SK-N-SH (cell line): ENCODE measurements at regions not wholly inside any gene's neighbourhood (a gene's known extent, or its start where the extent isn't known, plus 50 kb on each side); places are given as distances from the start of the nearest gene placed in this dataset.

Source experiments
- NFIC ChIP-seq: IDR thresholded peaks from 2 replicates; pipeline ENCODE4 v1.4.0; 2012; ENCODE audit warnings: borderline replicate concordance
- POLR2AphosphoS5 ChIP-seq: IDR thresholded peaks from 2 replicates; pipeline ENCODE4 v1.6.1; 2012; ENCODE audit warnings: low read depth, low read length
- RAD21 ChIP-seq: IDR thresholded peaks from 2 replicates; pipeline ENCODE4 v1.6.1; 2012; ENCODE audit warnings: mild to moderate bottlenecking, low read length
- SIN3A ChIP-seq: IDR thresholded peaks from 2 replicates; pipeline ENCODE4 v1.6.1; 2012; ENCODE audit warnings: low read depth, mild to moderate bottlenecking, low read length, moderate library complexity, borderline replicate concordance
- TF ChIP-seq, protein P1 (sequence below): fragments of 200-600 bp; sonication (generic); IDR thresholded peaks from 2 replicates; pipeline ENCODE4 v1.6.1; 2017; ENCODE audit warnings: antibody characterized with exemption, mild to moderate bottlenecking, moderate library complexity
- TF ChIP-seq, protein P2 (sequence below): IDR thresholded peaks from 2 replicates; pipeline ENCODE4 v1.4.0; 2012; ENCODE audit warnings: low read depth, borderline replicate concordance

DNA sequence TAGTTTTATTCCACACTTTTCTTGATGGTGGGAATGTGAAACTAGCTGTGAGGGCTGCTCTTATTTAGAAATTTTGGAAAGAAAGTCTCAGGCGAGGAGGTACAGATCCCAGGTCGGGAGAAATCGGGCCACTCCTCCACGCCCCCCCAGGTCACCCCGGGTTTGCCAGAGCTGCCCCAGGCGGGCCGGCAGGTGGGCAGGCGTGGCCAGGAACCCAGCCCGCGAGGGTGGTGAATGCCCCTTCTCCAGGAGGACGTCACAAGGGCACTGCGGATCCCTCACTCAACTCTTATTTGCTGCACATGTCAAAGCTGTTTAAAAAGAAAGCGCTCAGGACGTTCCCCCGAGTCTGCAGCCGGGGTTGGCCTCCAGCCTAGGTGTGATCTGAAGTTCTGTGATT lies 60.5 kb upstream of the SLCO4A1 start:
- TF ChIP-seq, protein P1, sequence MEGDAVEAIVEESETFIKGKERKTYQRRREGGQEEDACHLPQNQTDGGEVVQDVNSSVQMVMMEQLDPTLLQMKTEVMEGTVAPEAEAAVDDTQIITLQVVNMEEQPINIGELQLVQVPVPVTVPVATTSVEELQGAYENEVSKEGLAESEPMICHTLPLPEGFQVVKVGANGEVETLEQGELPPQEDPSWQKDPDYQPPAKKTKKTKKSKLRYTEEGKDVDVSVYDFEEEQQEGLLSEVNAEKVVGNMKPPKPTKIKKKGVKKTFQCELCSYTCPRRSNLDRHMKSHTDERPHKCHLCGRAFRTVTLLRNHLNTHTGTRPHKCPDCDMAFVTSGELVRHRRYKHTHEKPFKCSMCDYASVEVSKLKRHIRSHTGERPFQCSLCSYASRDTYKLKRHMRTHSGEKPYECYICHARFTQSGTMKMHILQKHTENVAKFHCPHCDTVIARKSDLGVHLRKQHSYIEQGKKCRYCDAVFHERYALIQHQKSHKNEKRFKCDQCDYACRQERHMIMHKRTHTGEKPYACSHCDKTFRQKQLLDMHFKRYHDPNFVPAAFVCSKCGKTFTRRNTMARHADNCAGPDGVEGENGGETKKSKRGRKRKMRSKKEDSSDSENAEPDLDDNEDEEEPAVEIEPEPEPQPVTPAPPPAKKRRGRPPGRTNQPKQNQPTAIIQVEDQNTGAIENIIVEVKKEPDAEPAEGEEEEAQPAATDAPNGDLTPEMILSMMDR, result no peak
- TF ChIP-seq SIN3A (no peak), NFIC (no peak), POLR2AphosphoS5 (no peak), RAD21 (no peak)
- TF ChIP-seq, protein P2, sequence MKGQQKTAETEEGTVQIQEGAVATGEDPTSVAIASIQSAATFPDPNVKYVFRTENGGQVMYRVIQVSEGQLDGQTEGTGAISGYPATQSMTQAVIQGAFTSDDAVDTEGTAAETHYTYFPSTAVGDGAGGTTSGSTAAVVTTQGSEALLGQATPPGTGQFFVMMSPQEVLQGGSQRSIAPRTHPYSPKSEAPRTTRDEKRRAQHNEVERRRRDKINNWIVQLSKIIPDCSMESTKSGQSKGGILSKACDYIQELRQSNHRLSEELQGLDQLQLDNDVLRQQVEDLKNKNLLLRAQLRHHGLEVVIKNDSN, result no peak
